Heart left ventricle (tissue), 13 donors: ENCODE measurements at regions not wholly inside any gene's neighbourhood (a gene's known extent, or its start where the extent isn't known, plus 50 kb on each side); places are given as distances from the start of the nearest gene placed in this dataset.

Experiments
- CTCF ChIP-seq, 12 donors: fragments of 200-600 bp; sonication (generic) in 4 of 12; IDR thresholded peaks; one replicate each; pipeline versions ENCODE4 v1.5.0 to v1.8.0; 2018 to 2022; ENCODE audit warnings: antibody characterized with exemption in 12 of 12, mild to moderate bottlenecking in 5 of 12
- POLR2A ChIP-seq, 2 donors: fragments of 450-650 bp; IDR thresholded peaks; one replicate each; pipeline ENCODE4 v1.6.1; 2017; ENCODE audit warnings: antibody characterized with exemption in 2 of 2, mild to moderate bottlenecking in 2 of 2, moderate library complexity in 2 of 2
- donor health status: ischemic (EF 13 %, LVEDD 7.1; RV severe dilation, severe dysfunction).
- donor health status: DM: no; HTN: yes; CAD: no.
- donor health status: DM: no; HTN: no; CAD: no.
- donor health status: ischemic (EF 25% LVEDD 6.9; RV normal size, moderate dysfunction).
- donor health status: ischemic (EF 25% LVEDD 5.7; RV mildly dilated, moderate dysfunction).
- donor health status: ischemic (EF 35%, LVEDD 5.7; RV mildly dilated, moderate dysfunction).
- donor health status: nonischemic (EF 11% LVEDD 7.7; RV severe dilation, severe dysfunction).
- donor health status: DM: yes; HTN: yes; CAD: no.
- donor health status: PGD.
- donor health status: ischemic (EF 29% LVEDD 5.4; RV normal size, mild dysfunction).
- donor health status: nonischemic (EF 23%, LVEDD 6.1; RV moderate dilation, normal function).

- no peak for TF ChIP-seq CTCF (IDR thresholded peaks at IDR 0.05)
- no peak for TF ChIP-seq POLR2A (IDR thresholded peaks at IDR 0.05)
Measured at GRCh38 chr10:85515316-85515715, 851.3 kb downstream of the GRID1 start.
